ENCODE measurements at regions not wholly inside any gene's neighbourhood (a gene's known extent, or its start where the extent isn't known, plus 50 kb on each side); places are given as distances from the start of the nearest gene placed in this dataset.
"Not testable (repeated sequence)": the region's sequence is repeated elsewhere in the genome, so short reads cannot be mapped to it uniquely, and the experiment has no call there.

DNA sequence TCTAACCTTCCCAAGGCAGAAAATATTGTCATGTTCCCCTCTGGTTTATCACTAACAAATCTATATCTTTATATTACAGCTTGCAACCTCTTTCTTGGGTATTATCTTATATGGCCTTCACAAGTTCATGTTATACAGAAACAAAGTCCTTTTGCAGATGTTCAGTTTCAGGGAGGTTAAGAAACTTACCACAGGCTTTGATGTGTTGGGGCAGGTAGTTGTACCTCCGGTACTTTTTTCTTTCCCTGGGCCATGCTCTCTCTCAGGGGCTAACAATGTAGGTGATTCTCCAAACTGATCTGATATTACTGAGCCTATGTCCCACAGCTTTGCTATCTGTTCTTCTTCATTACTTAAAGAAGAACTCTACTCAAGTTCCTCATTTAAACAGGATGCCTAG, 548.9 kb upstream of the SYT4 start:
- no peak for DNase-seq

DNA sequence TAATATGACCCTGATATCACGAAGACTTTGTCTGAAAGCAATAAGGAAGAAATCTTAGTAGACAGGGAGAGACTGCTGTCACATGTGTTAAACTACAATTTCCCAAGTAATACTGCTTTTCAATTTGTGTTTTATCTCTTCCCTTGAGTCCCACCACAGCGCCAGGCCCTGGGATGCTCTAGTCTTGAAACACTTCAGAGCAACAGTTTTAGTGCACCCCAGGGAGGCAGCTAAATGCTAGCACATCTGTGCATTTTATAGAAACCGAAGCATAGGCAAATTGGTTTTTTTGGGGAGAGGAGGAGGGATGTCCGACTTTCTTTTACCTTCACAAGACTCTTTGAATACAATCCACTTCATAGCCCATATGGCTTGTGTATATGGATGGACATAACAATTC, 550.0 kb upstream of the SYT4 start:
- no peak for DNase-seq

DNA sequence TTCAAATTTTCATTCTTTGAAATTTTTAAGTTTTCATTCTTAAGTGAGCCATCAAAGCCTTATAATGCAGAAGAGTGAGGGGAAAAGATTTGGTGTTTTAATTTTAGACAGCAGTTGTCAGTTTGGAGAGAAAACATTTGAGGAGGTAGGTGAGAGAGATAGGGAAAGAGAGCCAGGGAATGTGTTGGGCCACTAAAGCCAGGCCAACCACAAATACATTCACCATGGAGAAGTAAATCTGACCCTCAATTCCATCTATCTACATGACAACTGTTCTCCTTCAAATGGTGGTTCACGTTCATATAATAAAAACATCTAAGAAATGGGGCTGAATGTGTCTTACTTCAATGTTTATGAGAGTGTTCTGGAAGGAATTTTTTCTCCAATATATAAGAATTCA, 553.0 kb upstream of the SYT4 start:
- DNase-seq = no peak

DNA sequence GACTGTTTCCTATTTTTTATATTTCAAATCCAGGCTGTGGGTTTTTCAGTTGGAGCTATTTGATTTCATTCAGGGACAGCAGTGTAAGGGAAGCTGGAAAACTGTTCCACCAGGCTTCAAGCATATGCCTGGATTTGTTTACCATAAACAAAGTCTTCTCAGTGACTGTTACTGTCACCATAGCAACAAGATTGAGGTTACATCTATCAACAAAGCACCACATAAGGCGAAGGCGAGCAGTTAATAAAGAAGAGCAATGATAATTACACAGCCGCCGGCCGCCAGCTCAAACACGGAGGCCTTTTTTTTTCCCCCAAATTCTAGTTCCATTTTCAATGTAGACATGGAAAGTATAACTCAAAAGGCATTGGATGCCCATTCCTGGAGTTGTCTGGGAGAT, 553.7 kb upstream of the SYT4 start:
- no peak for DNase-seq

DNA sequence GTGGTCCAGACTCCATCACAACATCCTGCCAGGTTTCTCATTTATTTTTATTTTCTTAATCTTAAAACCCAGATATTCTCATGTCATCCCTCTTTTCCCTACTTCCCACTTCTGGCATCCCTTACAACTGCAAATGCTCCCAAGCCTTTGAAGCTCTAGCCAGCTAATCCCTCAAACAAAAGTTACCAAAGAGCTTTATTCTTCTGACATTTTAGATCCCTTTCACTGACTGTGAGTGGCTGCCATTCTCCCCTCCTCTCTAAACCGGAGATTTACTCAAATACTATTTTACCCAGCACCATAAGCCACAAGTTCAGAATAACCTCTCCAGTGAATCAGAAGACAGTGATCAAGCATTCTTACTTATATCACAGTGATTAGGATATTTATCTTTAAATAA, 569.0 kb upstream of the SYT4 start:
- DNase-seq = no peak

DNA sequence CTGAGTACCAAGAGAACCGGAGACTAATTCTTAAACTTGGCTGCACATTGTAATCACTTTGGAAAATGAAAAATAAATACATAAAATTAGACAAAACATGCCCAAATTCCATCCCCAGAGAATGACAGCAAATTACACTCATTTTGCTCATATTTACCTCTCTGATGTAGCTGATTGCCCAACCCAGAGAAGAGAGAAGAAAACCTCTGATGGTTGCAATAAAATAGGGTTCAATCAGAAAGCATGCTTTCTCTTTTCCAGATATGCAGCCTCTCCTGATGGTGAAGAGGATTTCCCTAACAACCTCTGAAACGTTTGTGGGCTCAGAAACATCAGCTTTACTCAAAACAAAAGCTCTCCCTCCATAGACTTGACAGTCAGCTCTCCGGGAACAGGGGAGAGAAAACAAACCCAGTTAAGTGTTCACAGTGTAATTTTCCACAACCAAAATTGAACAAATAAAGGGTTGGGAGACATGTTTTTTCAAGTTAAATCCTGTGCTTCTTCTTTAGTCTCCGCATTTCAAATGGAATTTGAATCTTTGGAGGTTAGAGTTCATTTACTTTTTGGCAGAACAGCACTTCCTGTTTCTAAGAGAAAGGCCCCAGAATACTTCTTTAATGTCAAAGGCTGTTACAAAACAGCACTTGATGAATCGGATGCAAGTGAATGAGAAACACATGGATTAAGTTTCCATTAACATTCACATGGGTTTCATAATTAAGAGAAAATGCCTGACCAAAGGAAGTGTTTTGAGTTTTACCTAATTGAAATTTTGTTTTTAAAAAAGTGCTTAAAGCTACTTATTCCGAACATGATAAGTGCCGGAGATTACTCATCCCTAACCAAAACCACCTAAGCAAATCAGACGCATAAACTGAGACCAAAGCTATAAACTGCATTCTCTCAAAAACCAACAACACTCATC, 570.1 kb upstream of the SYT4 start:
- DNase-seq = no peak

DNA sequence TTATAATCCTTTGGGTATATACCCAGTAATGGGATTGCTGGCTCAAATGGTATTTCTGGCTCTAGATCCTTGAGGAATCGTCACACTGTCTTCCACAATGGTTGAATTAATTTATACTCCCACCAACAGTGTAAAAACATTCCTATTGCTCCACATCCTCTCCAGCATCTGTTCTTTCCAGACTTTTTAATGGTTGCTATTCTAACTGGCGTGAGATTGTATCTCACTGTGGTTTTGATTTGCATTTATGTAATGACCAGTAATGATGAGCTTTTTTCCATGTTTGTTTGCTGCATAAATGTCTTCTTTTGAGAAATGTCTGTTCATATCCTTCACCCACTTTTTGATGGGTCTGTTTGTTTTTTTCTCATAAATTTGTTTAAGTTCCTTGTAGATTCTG, 572.5 kb upstream of the SYT4 start:
- DNase-seq = not testable (repeated sequence)

DNA sequence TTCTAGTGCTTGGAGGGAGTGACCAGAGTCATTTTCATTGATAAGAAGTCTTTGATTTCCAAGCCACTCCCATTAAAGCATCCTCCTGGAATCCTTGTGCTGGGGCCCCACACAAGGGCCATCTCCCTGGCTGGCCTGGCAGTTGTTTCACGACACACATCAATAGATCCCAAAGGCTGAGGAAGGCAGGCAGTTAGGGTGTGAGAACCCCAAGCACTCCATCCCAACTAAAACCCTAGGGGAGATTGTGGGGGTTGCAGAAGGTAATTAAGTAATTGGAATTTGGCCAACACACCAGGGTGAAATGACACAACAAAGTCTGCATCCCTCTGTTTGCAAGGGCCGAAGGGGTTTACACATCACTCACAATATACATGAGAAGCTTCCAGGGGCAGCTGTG, 578.1 kb upstream of the SYT4 start:
- no peak for DNase-seq

DNA sequence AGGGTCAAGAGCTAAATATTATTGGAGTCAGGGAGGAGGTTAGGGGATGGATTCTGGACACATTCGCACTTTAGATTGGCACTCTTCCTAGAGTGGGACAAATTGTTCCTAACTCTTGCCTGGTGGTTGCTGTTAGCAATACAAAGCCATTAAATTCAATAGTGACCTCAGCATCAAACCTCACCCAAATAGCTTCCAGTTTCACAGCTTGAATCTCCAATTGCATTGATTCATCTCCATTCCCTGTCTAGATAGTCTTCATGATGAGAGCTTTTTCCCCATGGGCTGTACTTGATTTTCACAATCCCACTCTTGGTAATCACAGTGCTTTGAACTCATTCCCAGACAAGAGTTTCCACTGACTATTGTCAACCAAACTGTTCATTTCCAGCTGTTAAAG, 585.9 kb upstream of the SYT4 start:
- DNase-seq = no peak

DNA sequence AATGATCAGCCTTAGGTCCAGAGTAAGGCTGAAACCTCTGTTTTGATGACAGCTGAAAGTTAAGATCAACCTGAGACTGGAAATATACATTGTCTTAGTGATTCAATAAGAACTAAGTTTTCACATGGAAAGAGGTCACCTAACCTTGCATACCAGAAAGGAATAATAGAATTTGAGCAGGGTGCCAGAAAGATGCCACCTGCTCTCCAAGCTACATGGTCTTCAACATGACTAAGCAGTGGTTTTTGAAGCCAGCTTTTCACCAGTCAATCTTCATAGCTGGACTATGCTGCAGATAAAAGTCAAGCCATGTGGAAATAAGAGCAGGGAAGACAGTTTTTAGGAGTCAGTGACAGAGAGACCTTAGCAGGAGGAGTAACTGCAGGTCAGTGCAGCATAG, 589.4 kb upstream of the SYT4 start:
- DNase-seq = no peak

DNA sequence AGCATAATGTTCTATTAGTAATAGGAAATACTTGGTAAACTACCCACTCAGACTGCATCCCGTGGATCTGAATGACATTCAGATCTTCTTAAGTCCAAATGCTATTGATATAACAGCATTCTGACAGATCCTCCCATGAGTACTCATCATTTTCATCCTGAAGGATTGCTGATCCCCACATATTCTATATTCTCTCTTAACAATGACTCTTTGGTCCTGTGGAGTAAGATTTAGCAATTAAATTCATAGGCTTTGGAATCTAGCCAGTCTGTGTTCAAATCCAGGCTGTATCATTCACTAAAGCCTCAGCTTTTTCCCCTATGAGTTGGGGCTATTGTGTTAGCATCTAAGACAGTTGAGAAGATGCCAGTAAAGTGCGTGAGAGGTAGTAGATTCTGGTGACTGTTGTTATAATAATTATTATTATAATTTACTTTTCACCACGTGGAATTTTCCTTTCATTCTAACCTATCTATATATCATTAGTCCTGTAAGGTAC, 591.3 kb upstream of the SYT4 start:
- no peak for DNase-seq

DNA sequence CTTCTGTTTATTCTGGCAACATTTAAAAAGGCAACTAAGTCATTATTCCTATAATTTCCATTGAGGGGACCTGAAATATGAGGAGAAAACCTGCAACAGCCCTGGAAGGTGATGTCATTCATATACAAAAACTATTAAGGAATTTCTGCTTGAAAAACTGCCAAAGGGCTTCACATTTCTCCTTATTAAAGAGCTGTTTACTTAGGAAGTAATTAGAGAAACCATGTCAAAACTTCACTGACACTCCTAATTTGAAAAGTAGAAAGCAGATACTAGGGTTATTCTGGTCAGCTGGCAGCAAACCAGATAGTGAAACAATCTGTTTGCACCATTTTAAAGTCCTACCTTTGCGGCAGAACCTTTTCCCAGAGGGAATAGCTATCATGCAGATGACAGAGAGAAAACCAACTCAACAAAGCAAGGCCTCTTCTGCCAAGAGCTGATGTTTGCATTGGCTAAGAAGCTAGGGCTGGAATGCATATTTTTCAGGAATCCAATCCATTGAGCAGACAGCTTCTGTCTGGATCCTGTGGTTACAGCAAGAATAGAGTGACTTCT, 592.2 kb upstream of the SYT4 start:
- DNase-seq = no peak

DNA sequence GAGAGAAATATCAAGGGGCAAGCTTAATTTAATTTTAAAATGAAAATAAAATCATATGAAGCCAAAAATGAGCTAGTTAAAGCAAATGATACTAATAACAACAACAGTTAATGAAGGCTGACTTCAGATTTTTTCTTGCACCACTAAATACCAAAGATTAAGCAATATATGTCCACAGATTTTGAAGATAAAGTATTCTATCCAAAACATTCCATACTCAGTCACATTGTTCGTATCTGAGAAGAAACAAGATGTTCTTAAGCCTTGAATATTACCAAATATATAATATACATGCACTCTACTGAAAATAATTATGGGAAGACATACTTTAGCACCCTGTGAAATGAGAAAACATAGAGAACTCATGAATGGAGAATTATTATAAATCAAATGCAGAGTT, 593.3 kb upstream of the SYT4 start:
- no peak for DNase-seq

DNA sequence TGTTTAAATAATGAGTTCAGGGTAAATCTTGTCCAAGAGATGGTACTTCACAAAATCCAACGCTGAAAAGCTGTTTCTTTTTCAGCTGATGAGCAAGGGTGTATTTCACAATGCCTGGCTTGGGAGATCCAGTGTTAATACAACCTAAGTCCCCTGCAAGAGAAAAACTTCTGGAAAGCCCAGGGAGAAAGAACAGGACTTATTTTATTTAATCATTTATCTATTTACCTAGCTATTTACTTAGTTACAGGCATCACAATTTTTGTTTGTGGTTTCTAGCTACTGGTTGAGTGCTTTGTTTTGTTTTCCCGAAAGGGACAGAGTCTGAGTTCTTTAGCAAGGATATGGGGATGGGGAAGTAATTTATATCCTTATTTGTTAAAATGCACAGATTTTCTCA, 598.2 kb upstream of the SYT4 start:
- no peak for DNase-seq

DNA sequence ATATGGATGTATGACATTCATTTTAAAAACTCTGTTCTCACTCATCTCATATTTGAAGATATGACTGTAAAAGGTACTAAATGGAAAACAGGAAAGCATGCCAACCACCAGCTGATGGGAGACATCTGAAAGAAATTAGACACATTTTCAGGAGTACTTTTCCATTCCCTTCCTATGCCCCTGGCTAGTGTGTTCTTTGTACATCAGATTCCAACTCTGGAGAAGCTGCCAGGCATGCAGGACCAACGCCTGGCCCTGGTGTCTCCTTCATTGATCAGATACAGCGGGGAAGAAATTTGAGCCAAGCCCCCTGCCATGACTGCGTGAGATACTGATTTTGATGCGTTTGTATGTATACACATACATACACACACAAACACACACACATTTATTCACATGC, 599.0 kb upstream of the SYT4 start:
- DNase-seq = no peak

DNA sequence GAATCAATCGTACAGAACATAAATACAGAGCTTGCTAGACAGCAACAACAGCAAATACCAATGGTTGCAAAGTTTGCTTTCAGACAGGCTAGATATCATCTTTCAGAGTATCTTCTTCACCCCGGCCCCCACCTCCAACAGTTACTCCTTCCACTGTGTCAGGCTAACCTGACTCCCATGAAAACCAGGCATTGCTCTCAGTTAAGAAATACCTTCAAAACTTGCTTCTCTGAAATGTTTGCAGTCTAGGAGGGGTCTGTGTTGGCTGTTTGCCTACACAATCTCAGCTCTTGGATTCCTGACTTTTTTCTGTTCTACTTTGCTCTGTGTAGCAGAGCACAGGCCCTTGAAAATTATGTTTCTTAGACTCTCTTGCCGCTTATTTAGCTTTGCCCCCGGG, 599.5 kb upstream of the SYT4 start:
- no peak for DNase-seq

DNA sequence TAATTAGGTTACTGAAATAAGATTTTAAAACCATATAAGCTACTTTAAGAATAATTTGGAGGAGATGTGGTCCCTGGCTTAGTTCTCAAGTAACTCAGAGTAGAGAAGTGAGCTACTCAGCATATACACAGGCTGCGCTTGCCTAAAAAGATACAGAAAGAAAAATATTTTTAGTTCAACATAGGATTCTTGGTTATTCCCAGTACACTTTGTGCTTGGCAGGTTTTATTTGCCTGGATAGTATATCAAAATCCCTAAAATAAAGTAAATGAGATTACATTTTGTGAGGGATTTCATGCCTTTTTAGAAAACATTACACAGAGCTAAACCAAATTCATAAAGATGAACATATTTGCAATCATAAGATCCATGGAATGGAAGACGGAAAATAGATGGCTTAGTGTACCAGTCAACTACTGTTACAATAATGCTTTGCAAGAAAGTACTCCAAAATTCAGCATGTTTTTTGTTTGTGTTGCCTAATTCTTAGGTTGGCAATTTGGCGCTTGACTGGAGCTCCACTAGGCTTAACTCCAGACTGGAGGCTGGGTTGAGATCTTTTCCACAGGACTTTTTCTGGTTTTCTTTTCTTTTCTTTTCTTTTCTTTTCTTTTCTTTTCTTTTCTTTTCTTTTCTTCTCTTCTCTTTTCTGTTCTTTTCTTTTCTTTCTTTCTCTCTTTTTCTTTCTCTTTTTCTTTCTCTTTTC, 600.5 kb upstream of the SYT4 start:
- DNase-seq = no peak

DNA sequence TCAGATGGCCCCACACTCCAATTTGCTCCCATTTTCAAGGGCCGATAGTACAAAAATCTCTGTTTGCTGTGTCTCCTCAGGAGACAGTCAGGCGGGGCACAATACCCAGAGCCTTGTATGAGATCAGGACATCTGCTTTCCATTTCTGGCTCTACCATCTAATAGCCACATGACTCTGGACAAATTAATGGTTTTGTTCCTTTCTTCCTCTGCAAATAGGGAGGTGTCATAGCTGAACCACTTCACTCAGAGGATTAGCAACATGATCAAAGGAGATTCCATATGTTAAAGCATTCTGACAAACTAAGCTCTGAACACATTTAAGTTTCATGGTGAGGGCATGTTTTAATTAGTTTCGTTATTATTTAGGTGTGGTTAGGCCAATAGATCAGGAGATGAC, 602.1 kb upstream of the SYT4 start:
- no peak for DNase-seq

DNA sequence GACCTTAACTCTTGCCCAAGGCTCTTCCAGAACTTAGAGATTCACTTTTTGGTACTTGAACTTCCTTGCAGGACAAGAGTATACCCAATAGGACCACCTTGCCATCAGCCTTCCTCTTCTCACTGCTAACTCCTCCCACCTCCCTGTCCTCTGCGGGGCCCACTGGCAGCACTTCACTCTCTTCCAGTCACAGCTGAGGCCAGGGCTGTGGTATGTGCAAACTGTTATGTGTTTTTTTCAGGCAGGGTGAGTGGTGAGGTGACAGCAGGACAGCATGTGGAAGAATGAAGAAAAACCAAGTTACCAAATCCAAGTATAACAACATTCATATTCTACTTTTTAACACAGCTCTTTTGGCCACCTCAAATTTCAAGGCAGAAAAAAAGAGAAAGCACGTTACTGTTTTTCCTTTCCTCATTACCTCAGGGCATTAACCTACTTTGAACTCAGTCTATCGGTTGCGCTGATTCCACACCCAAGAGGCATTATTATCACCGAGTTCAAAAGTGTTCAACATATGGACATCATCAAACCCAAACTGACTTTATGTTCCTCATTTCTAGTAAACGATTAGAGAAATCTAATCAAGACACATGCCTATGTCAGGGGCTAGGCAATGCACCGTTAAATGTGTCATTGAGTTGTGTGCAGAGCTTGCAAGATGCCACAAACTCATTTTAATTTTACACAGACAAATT, 605.2 kb upstream of the SYT4 start:
- no peak for DNase-seq

DNA sequence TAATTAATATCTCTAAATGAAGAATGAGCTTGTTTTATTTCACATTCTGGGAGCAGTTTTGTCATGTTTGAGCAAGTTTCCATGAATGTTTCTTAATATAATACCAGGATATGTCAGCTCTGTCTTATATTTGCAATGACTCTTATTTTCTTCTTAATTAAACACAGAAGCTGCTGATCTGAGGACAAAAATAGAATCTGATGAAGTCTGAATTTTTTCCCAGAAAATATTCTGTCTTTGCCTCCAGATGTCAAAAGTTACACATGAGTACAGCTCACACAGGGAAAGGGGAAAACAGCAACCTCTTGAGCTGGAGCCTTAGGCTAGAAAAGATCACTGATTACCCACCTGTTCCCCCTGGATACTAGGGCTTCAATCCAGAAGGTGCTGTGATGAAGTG, 606.6 kb upstream of the SYT4 start:
- DNase-seq = no peak

DNA sequence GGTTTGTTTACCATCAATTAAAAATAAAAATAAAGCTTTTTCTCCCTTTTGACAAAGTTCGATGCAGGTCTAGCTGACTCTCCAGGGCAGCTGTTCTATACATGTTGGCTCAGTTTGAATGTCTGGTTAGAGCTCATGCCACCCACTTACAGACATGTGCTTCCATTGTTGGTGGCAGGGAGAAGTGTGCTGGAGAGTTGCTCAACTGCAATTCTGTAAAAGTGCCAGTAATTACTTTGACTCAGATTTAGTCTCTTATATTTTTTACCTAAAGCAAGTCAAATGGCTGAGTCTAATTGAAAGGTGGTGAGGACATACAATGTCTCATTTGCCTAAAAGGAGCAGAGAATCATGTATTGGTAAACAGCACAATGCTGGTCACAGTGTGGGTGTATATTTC, 609.1 kb upstream of the SYT4 start:
- DNase-seq = no peak

DNA sequence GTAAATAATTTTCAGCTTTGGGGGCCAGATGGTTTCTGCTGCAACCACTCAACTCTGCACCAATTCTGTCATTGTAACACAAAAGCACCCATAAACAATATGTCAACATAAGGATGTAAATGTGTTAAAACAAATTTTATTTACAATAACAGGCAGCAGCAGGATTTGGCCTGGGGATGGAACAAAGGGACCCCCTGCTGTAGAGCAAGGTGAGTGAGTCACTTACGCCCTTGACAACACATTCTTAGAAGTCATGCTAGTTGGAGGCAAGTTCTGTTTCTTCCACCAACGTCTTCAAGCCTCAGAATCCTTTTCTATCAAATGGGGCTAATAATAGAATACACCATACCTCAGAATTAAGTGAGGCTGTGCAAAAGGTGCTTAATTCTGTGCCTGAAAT, 610.2 kb upstream of the SYT4 start:
- DNase-seq = no peak

DNA sequence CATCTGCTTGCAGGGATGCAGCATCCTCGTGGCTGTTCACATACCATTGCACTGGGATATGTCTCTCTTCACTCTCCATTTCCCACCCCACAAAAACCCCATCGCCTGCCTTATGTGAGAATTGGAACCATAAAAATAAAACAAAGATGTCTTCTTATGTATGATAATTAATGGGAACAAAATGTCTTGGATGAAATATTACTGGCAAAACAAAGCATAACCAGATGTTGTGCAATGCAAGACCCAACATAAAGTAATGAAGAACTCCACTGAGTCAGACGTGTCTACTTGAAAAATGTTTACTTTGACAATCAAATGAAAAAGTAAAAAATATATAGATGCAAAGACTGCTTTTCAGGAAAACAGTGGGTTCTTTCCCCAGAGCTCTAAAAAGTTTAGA, 611.3 kb upstream of the SYT4 start:
- DNase-seq = no peak

Measured in inflammatory macrophage treated with lipopolysaccharide for 4 hours (primary cell).